ENCODE measurements at regions not wholly inside any gene's neighbourhood (a gene's known extent, or its start where the extent isn't known, plus 50 kb on each side); places are given as distances from the start of the nearest gene placed in this dataset.

DNA sequence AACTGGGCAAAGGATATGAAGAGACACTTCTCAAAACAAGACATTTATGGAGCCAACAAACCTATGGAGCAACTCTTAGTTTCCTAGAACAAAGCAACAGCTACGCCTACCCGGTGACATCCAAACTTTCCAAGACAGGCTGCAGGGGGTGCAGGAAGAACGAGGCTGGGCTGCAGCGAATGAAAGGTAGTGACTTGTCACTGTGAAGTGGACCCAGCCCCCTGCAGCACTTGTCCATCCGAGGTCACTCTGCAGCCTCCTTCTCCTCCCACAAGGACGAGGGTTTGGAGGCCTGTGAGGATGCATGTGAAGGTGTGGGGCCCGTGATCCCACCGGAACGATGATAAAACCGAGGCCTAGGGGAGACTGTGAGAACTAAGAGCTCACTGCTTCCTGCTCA is 192.6 kb upstream of the RPL38 start:
- TF ChIP-seq, protein P1, sequence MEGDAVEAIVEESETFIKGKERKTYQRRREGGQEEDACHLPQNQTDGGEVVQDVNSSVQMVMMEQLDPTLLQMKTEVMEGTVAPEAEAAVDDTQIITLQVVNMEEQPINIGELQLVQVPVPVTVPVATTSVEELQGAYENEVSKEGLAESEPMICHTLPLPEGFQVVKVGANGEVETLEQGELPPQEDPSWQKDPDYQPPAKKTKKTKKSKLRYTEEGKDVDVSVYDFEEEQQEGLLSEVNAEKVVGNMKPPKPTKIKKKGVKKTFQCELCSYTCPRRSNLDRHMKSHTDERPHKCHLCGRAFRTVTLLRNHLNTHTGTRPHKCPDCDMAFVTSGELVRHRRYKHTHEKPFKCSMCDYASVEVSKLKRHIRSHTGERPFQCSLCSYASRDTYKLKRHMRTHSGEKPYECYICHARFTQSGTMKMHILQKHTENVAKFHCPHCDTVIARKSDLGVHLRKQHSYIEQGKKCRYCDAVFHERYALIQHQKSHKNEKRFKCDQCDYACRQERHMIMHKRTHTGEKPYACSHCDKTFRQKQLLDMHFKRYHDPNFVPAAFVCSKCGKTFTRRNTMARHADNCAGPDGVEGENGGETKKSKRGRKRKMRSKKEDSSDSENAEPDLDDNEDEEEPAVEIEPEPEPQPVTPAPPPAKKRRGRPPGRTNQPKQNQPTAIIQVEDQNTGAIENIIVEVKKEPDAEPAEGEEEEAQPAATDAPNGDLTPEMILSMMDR (IDR thresholded peaks at IDR 0.05) = no peak
- no peak for TF ChIP-seq POLR2A (IDR thresholded peaks at IDR 0.05)
